ENCODE measurements at regions not wholly inside any gene's neighbourhood (a gene's known extent, or its start where the extent isn't known, plus 50 kb on each side); places are given as distances from the start of the nearest gene placed in this dataset.

DNA sequence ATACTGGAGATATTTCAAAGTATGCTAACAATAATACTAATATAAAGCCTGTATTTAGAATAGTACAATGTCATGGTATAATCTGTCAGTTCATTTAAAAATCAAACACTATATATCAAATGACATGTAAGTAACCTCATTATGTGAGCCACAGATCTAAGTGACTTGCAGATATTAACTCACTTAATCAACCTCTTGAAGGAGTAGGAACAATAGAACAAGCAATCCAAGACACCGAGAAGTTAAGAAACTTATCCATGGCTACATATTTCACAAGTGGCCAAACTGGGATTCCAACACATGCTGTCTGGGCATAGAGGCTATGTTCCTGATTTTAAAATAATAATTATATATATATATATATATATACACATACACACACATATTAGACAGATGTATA lies 554.0 kb downstream of the ARAP2 start:
- H3K4me1 Mint-ChIP-seq (ENCODE audit: low read depth, unreplicated experiment): no peaks in the 10 kb centered on the region
- no peak overlapping the region for H3K27ac Mint-ChIP-seq (ENCODE audit: unreplicated experiment)
- CTCF ChIA-PET: no interaction called here
- DNase-seq: no peak
- peaks cover 6% of the 10 kb centered on the region for H3K9me3 Mint-ChIP-seq (ENCODE audit: low read depth, unreplicated experiment)
- intact Hi-C loops (cut with micrococcal nuclease; ENCODE audit: unreplicated experiment): no loop called here
- no peak overlapping the region for H3K4me3 Mint-ChIP-seq (ENCODE audit: low read depth, unreplicated experiment)
- no peaks in the 10 kb centered on the region for H3K27me3 Mint-ChIP-seq (ENCODE audit: unreplicated experiment)
- no peaks in the 10 kb centered on the region for H3K36me3 Mint-ChIP-seq (ENCODE audit: insufficient read depth, unreplicated experiment)
- TF ChIP-seq, protein P1, sequence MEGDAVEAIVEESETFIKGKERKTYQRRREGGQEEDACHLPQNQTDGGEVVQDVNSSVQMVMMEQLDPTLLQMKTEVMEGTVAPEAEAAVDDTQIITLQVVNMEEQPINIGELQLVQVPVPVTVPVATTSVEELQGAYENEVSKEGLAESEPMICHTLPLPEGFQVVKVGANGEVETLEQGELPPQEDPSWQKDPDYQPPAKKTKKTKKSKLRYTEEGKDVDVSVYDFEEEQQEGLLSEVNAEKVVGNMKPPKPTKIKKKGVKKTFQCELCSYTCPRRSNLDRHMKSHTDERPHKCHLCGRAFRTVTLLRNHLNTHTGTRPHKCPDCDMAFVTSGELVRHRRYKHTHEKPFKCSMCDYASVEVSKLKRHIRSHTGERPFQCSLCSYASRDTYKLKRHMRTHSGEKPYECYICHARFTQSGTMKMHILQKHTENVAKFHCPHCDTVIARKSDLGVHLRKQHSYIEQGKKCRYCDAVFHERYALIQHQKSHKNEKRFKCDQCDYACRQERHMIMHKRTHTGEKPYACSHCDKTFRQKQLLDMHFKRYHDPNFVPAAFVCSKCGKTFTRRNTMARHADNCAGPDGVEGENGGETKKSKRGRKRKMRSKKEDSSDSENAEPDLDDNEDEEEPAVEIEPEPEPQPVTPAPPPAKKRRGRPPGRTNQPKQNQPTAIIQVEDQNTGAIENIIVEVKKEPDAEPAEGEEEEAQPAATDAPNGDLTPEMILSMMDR (IDR thresholded peaks at IDR 0.05; ENCODE audit: unreplicated experiment): no peak
- BruUV-seq (replicated peaks): no TSS peak

DNA sequence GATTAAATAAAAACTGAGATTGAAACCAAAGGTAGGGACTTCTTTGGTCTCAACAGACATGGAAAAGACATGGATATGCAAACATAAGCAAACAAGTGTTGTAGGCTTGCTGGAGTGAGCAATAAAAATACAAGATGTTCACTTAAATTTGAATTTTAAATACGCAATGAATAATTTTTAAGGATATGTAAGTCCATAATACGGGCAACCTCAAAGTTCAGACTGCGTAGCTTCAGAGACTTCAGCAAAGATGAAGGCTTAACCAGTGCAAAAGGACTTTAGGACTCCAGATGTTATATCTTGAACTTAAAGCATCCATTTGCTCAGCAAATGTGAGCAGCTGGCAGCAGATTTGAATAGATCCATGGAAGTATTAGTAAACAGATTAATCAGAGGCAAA lies 549.3 kb downstream of the ARAP2 start:
- CTCF ChIA-PET: no interaction called here
- Mint-ChIP-seq H3K9me3 (ENCODE audit: low read depth, unreplicated experiment) (peaks cover 5% of the 10 kb centered on the region), H3K27me3 (ENCODE audit: unreplicated experiment) (no peaks in the 10 kb centered on the region), H3K4me3 (ENCODE audit: low read depth, unreplicated experiment) (no peak overlapping the region), H3K36me3 (ENCODE audit: insufficient read depth, unreplicated experiment) (no peaks in the 10 kb centered on the region), H3K4me1 (ENCODE audit: low read depth, unreplicated experiment) (no peaks in the 10 kb centered on the region), H3K27ac (ENCODE audit: unreplicated experiment) (no peak overlapping the region)
- no TSS peak for BruUV-seq (replicated peaks)
- intact Hi-C loops (cut with micrococcal nuclease; ENCODE audit: unreplicated experiment): no loop called here
- TF ChIP-seq, protein P1 (IDR thresholded peaks at IDR 0.05; ENCODE audit: unreplicated experiment): no peak
- no peak for DNase-seq

DNA sequence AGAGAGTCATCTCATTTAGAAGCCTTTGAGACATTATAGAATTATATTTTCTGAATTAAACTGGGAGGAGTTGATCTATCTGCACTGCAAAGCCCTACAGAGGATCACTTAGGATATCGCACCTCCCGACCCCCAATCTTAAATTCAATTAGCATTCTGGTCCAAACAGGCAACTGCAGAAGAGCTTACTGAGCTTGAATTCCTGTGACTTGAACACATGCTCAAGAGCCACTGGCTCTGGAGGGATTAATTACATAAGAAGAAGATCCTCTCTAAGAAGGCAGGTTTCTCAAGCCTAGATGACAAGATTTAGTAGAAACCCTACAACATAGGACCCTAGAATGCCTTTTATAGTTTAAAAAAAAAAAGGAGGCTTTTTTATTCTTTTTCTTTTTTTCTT lies 548.9 kb downstream of the ARAP2 start:
- Mint-ChIP-seq H3K9me3 (ENCODE audit: low read depth, unreplicated experiment) (peaks cover 6% of the 10 kb centered on the region), H3K36me3 (ENCODE audit: insufficient read depth, unreplicated experiment) (no peaks in the 10 kb centered on the region), H3K4me1 (ENCODE audit: low read depth, unreplicated experiment) (no peaks in the 10 kb centered on the region), H3K27ac (ENCODE audit: unreplicated experiment) (no peak overlapping the region), H3K4me3 (ENCODE audit: low read depth, unreplicated experiment) (no peak overlapping the region), H3K27me3 (ENCODE audit: unreplicated experiment) (no peaks in the 10 kb centered on the region)
- intact Hi-C loops (cut with micrococcal nuclease; ENCODE audit: unreplicated experiment): no loop called here
- CTCF ChIA-PET: no interaction called here
- TF ChIP-seq, protein P1 (IDR thresholded peaks at IDR 0.05; ENCODE audit: unreplicated experiment): no peak
- DNase-seq: no peak
- no TSS peak for BruUV-seq (replicated peaks)

DNA sequence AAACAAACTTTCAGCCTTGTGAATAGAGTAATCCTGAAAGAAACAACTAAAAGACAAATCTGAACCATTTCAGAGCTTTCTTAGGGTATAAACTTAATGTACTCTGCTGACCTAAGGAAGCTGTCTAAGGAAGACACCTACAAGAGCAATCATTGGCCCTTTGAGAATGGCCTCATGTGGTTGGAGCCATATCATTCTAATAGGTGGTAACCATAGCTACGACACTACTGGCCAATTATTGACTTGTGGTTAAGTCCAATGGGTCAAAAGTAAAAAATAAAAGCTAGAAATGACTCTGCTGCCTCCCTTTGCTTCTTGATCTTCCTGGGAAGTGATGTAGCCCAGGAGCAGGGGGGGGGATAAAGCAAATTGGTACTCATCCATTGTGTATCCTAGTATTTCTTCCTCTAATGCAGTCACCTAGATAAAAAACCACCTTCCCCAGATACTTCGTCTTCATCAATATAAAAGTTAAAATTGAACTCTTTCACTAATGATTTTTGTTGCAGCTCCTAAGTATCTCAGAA lies 547.0 kb downstream of the ARAP2 start:
- CTCF ChIA-PET: no interaction called here

More for the DNA sequence above, 547.0 kb downstream of the ARAP2 start:
- no peaks in the 10 kb centered on the region for H3K4me1 Mint-ChIP-seq (ENCODE audit: low read depth, unreplicated experiment)
- no TSS peak for BruUV-seq (replicated peaks)
- H3K36me3 Mint-ChIP-seq (ENCODE audit: insufficient read depth, unreplicated experiment): no peaks in the 10 kb centered on the region
- peaks cover 15% of the 10 kb centered on the region for H3K9me3 Mint-ChIP-seq (ENCODE audit: low read depth, unreplicated experiment)
- H3K27ac Mint-ChIP-seq (ENCODE audit: unreplicated experiment): no peak overlapping the region
- no peak overlapping the region for H3K4me3 Mint-ChIP-seq (ENCODE audit: low read depth, unreplicated experiment)
- DNase-seq: no peak
- intact Hi-C loops (cut with micrococcal nuclease; ENCODE audit: unreplicated experiment): no loop called here
- H3K27me3 Mint-ChIP-seq (ENCODE audit: unreplicated experiment): no peaks in the 10 kb centered on the region
- TF ChIP-seq, protein P1 (IDR thresholded peaks at IDR 0.05; ENCODE audit: unreplicated experiment): no peak

Data from Calu3 (cell line).